Neuronal stem cell (in vitro differentiated cells): ENCODE measurements at regions not wholly inside any gene's neighbourhood (a gene's known extent, or its start where the extent isn't known, plus 50 kb on each side); places are given as distances from the start of the nearest gene placed in this dataset.

Source experiments
- DNase-seq: peaks from one replicate; pipeline ENCODE4 v3.0.0-alpha.2; 2013; ENCODE audit warnings: low spot score
- H2AFZ ChIP-seq: one replicate; pipeline ENCODE4 v1.6.1; 2013; ENCODE audit warnings: mild to moderate bottlenecking, low read length, inconsistent platforms
- H2AK5ac ChIP-seq: 2 replicates; pipeline ENCODE4 v1.6.1; 2013; ENCODE audit warnings: low read depth, mild to moderate bottlenecking, inconsistent platforms, low read length, moderate library complexity, mixed read lengths
- H2BK120ac ChIP-seq: 2 replicates; pipeline ENCODE4 v1.6.1; 2013; ENCODE audit warnings: low read depth, mild to moderate bottlenecking, inconsistent platforms, low read length, moderate library complexity, mixed read lengths
- H2BK12ac ChIP-seq: one replicate; pipeline ENCODE4 v1.6.1; 2013; ENCODE audit warnings: low read length, inconsistent platforms
- H2BK15ac ChIP-seq: 2 replicates; pipeline ENCODE4 v1.6.1; 2013; ENCODE audit warnings: mild to moderate bottlenecking, low read length, inconsistent platforms, mixed read lengths
- H2BK5ac ChIP-seq: one replicate; pipeline ENCODE4 v1.6.1; 2013; ENCODE audit warnings: inconsistent platforms, mild to moderate bottlenecking, low read length, moderate library complexity
- H3K14ac ChIP-seq: one replicate; pipeline ENCODE4 v1.6.1; 2013; ENCODE audit warnings: low read length, inconsistent platforms
- H3K18ac ChIP-seq: 2 replicates; pipeline ENCODE4 v1.6.1; 2013; ENCODE audit warnings: low read length, inconsistent platforms
- H3K23ac ChIP-seq: 2 replicates; pipeline ENCODE4 v1.6.1; 2013; ENCODE audit warnings: low read depth, mild to moderate bottlenecking, mixed read lengths, low read length, inconsistent platforms; ENCODE audit not compliant: poor library complexity
- H3K27ac ChIP-seq: replicated peaks from 3 replicates; pipeline ENCODE4 v1.5.1; 2013; ENCODE audit warnings: low read length, inconsistent platforms
- H3K27me3 ChIP-seq, 3 experiments: 2 replicates each; pipeline ENCODE4 v1.6.1; 2013; ENCODE audit warnings: low read length in 3 of 3, mild to moderate bottlenecking in 2 of 3, inconsistent platforms in 1 of 3, low read depth in 1 of 3, mixed read lengths in 1 of 3, moderate library complexity in 1 of 3; ENCODE audit not compliant: control insufficient read depth in 3 of 3, insufficient read depth in 3 of 3
- H3K36me3 ChIP-seq, 2 donors: replicated peaks in 1 of 2; 2 replicates each; pipeline ENCODE4 v1.6.1; 2013; ENCODE audit warnings: low read length in 2 of 2; ENCODE audit not compliant: control insufficient read depth in 2 of 2, insufficient read depth in 2 of 2
- H3K4ac ChIP-seq: 2 replicates; pipeline ENCODE4 v1.6.1; 2013; ENCODE audit warnings: inconsistent platforms, mild to moderate bottlenecking, low read length, moderate library complexity
- H3K4me1 ChIP-seq, 2 donors: 1 replicate in 1 of 2; 2 replicates in 1 of 2; pipeline ENCODE4 v1.6.1; 2013; ENCODE audit warnings: low read length in 2 of 2, low read depth in 1 of 2; ENCODE audit not compliant: control insufficient read depth in 2 of 2, insufficient read depth in 1 of 2
- H3K4me2 ChIP-seq: one replicate; pipeline ENCODE4 v1.6.1; 2013; ENCODE audit warnings: mild to moderate bottlenecking, low read length, inconsistent platforms; ENCODE audit not compliant: insufficient read depth, poor library complexity, severe bottlenecking
- H3K4me3 ChIP-seq, 2 donors: 2 replicates each; pipeline ENCODE4 v1.5.1; 2013; ENCODE audit warnings: low read length in 2 of 2, mild to moderate bottlenecking in 2 of 2, inconsistent platforms in 1 of 2, moderate library complexity in 1 of 2
- H3K79me1 ChIP-seq: one replicate; pipeline ENCODE4 v1.6.1; 2013; ENCODE audit warnings: low read depth, mild to moderate bottlenecking, inconsistent platforms, low read length, moderate library complexity
- H3K9ac ChIP-seq: one replicate; pipeline ENCODE4 v1.6.1; 2013; ENCODE audit warnings: mild to moderate bottlenecking, low read depth, low read length, inconsistent platforms; ENCODE audit not compliant: poor library complexity
- H3K9me3 ChIP-seq, 2 donors: replicated peaks in 1 of 2; 2 replicates each; pipeline versions ENCODE3 to v1.6.1; 2013; ENCODE audit warnings: low read length in 2 of 2, mild to moderate bottlenecking in 2 of 2, inconsistent platforms in 1 of 2, low read depth in 1 of 2, mixed read lengths in 1 of 2, moderate library complexity in 1 of 2; ENCODE audit not compliant: control insufficient read depth in 2 of 2, insufficient read depth in 1 of 2
- H4K8ac ChIP-seq: one replicate; pipeline ENCODE4 v1.6.1; 2013; ENCODE audit warnings: low read depth, mild to moderate bottlenecking, inconsistent platforms, low read length, moderate library complexity
- H4K91ac ChIP-seq: one replicate; pipeline ENCODE4 v1.6.1; 2013; ENCODE audit warnings: low read length, low read depth, mild to moderate bottlenecking, inconsistent platforms; ENCODE audit not compliant: poor library complexity
- WGBS, 2 donors: extraction: QIAGEN DNeasy Blood & Tissue Kit; methylation state at CpG; one replicate each; pipeline ENCODE4 v1.1.7; 2013; ENCODE audit warnings: missing lambda C conversion rate in 2 of 2, mixed read lengths in 1 of 2; ENCODE audit not compliant: insufficient read length in 2 of 2, insufficient replicate concordance in 1 of 2; ENCODE audit errors: extremely low coverage in 2 of 2; 5-methylcytosine and 5-hydroxymethylcytosine counted together

- Histone ChIP-seq H2BK120ac (no peak overlapping the region), H3K27ac (no peak overlapping the region), H2BK5ac (no peak overlapping the region), H3K4me3 (no peak overlapping the region), H4K8ac (no peak overlapping the region), H3K4me2 (no peak overlapping the region), H2AK5ac (no peak overlapping the region), H3K18ac (no peak overlapping the region), H3K36me3 (no peaks in the 10 kb centered on the region), H3K14ac (no peak overlapping the region), H3K9ac (no peak overlapping the region), H2AFZ (no peak overlapping the region), H4K91ac (no peak overlapping the region), H3K27me3 (no peaks in the 10 kb centered on the region), H3K79me1 (no peaks in the 10 kb centered on the region), H3K23ac (no peak overlapping the region), H3K9me3 (peaks cover 0 to 2% of the 10 kb centered on the region in 2 donors), H2BK15ac (no peak overlapping the region), H2BK12ac (no peak overlapping the region), H3K4ac (no peak overlapping the region), H3K4me1 (no peaks in the 10 kb centered on the region)
- WGBS, 2 donors: no CpG with 5 or more reads among the region's 1 CpG
- no peak for DNase-seq
Measured at GRCh38 chr9:83132768-83133167, 69.8 kb upstream of the RASEF start.

- Histone ChIP-seq H2AK5ac (no peak overlapping the region), H3K18ac (no peak overlapping the region), H3K9ac (no peak overlapping the region), H3K4ac (no peak overlapping the region), H2BK12ac (no peak overlapping the region), H3K27ac (no peak overlapping the region), H2AFZ (no peak overlapping the region), H4K91ac (no peak overlapping the region), H3K9me3 (peaks cover 0 to 2% of the 10 kb centered on the region in 2 donors), H2BK120ac (no peak overlapping the region), H3K79me1 (no peaks in the 10 kb centered on the region), H3K14ac (no peak overlapping the region), H3K4me1 (no peaks in the 10 kb centered on the region), H2BK5ac (no peak overlapping the region), H3K36me3 (no peaks in the 10 kb centered on the region), H2BK15ac (no peak overlapping the region), H3K27me3 (no peaks in the 10 kb centered on the region), H3K4me3 (no peak overlapping the region), H3K23ac (no peak overlapping the region), H3K4me2 (no peak overlapping the region), H4K8ac (no peak overlapping the region)
- DNase-seq: no peak
- no CpG with 5 or more reads among the region's 2 CpGs for WGBS, 2 donors
Measured at GRCh38 chr9:83130541-83130940, 67.6 kb upstream of the RASEF start.

- Histone ChIP-seq H3K79me1 (no peaks in the 10 kb centered on the region), H3K18ac (no peak overlapping the region), H3K27me3 (no peaks in the 10 kb centered on the region), H3K4me3 (no peak overlapping the region), H2BK5ac (no peak overlapping the region), H3K4me2 (no peak overlapping the region), H2AK5ac (no peak overlapping the region), H2BK12ac (no peak overlapping the region), H3K14ac (no peak overlapping the region), H3K9me3 (peaks cover 0 to 2% of the 10 kb centered on the region in 2 donors), H4K91ac (no peak overlapping the region), H2BK120ac (no peak overlapping the region), H3K4me1 (no peaks in the 10 kb centered on the region), H3K9ac (no peak overlapping the region), H4K8ac (no peak overlapping the region), H2AFZ (no peak overlapping the region), H3K27ac (no peak overlapping the region), H3K36me3 (no peaks in the 10 kb centered on the region), H3K23ac (no peak overlapping the region), H2BK15ac (no peak overlapping the region), H3K4ac (no peak overlapping the region)
- WGBS, 2 donors: no CpG with 5 or more reads among the region's 2 CpGs
- DNase-seq: no peak
Measured at GRCh38 chr9:83125671-83126070, 62.7 kb upstream of the RASEF start.

GRCh38 chr9:83119873-83120272 is 56.9 kb upstream of the RASEF start:
- no peak for DNase-seq
- no peak overlapping the region for H2BK120ac ChIP-seq
- H2AFZ ChIP-seq: no peak overlapping the region
- no peak overlapping the region for H4K91ac ChIP-seq
- no peak overlapping the region for H2BK15ac ChIP-seq
- H3K79me1 ChIP-seq: no peaks in the 10 kb centered on the region
- H3K27ac ChIP-seq: no peak overlapping the region
- no peak overlapping the region for H3K4me3 ChIP-seq
- no peaks in the 10 kb centered on the region for H3K27me3 ChIP-seq
- no CpG with 5 or more reads among the region's 2 CpGs for WGBS, 2 donors
- no peak overlapping the region for H3K23ac ChIP-seq
- H3K4ac ChIP-seq: no peak overlapping the region
- no peaks in the 10 kb centered on the region for H3K4me1 ChIP-seq
- no peak overlapping the region for H4K8ac ChIP-seq
- H2BK12ac ChIP-seq: no peak overlapping the region
- H3K18ac ChIP-seq: no peak overlapping the region
- H2BK5ac ChIP-seq: no peak overlapping the region
- H3K9ac ChIP-seq: no peak overlapping the region
- no peak overlapping the region for H2AK5ac ChIP-seq
- H3K4me2 ChIP-seq: no peak overlapping the region
- no peak overlapping the region for H3K14ac ChIP-seq
- H3K9me3 ChIP-seq: no peaks in the 10 kb centered on the region
- no peaks in the 10 kb centered on the region for H3K36me3 ChIP-seq
